NB4 (cell line): ENCODE measurements at regions not wholly inside any gene's neighbourhood (a gene's known extent, or its start where the extent isn't known, plus 50 kb on each side); places are given as distances from the start of the nearest gene placed in this dataset.

Experiments used
- DNase-seq: peaks from one replicate; pipeline ENCODE4 v3.0.0; 2010; ENCODE audit warnings: low read depth
- H3K4me3 ChIP-seq: one replicate; pipeline ENCODE4 v1.5.1; 2011; ENCODE audit warnings: mild to moderate bottlenecking, low read depth, low read length, moderate library complexity
- CTCF ChIP-seq: IDR thresholded peaks from one replicate; pipeline ENCODE4 v1.5.1; 2012; ENCODE audit warnings: low read depth, low read length
- MAX ChIP-seq: IDR thresholded peaks from 2 replicates; pipeline ENCODE4 v1.6.1; 2011; ENCODE audit warnings: low read depth, low read length
- MYC ChIP-seq: IDR thresholded peaks from 2 replicates; pipeline ENCODE4 v1.6.1; 2011; ENCODE audit warnings: low read depth, low read length
- POLR2A ChIP-seq: IDR thresholded peaks from 2 replicates; pipeline ENCODE4 v1.6.1; 2011; ENCODE audit warnings: mild to moderate bottlenecking; ENCODE audit not compliant: insufficient read length; ENCODE audit errors: extremely low read depth

GRCh38 chr4:30842689-30843088, 122.5 kb downstream of the PCDH7 start:
- TF ChIP-seq MAX (no peak), MYC (no peak), CTCF (no peak), POLR2A (no peak)
- no peak for DNase-seq
- H3K4me3 ChIP-seq = no peak overlapping the region

GRCh38 chr4:30844861-30845582, 124.9 kb downstream of the PCDH7 start:
- TF ChIP-seq POLR2A = no peak
- TF ChIP-seq CTCF = no peak
- no peak for TF ChIP-seq MAX
- no peak for TF ChIP-seq MYC
- no peak for DNase-seq
- no peak overlapping the region for H3K4me3 ChIP-seq

- no peak overlapping the region for H3K4me3 ChIP-seq
- TF ChIP-seq MYC (no peak), POLR2A (no peak), MAX (no peak), CTCF (no peak)
- DNase-seq = no peak
Observed at GRCh38 chr4:30847167-30847566, 127.0 kb downstream of the PCDH7 start.

- TF ChIP-seq MYC (no peak), CTCF (no peak), MAX (no peak), POLR2A (no peak)
- DNase-seq = no peak
- no peak overlapping the region for H3K4me3 ChIP-seq
Observed at GRCh38 chr4:30847958-30848357, 127.8 kb downstream of the PCDH7 start.

GRCh38 chr4:30854531-30854930, 134.4 kb downstream of the PCDH7 start:
- no peak overlapping the region for H3K4me3 ChIP-seq
- DNase-seq = no peak
- TF ChIP-seq CTCF = no peak
- TF ChIP-seq POLR2A = no peak
- TF ChIP-seq MAX = no peak

GRCh38 chr4:30855232-30855631, 135.1 kb downstream of the PCDH7 start:
- H3K4me3 ChIP-seq = no peak overlapping the region
- no peak for DNase-seq
- TF ChIP-seq CTCF (no peak), MAX (no peak), MYC (no peak), POLR2A (no peak)
